ENCODE measurements at regions not wholly inside any gene's neighbourhood (a gene's known extent, or its start where the extent isn't known, plus 50 kb on each side); places are given as distances from the start of the nearest gene placed in this dataset.
"Not testable (repeated sequence)": the region's sequence is repeated elsewhere in the genome, so short reads cannot be mapped to it uniquely, and the experiment has no call there.

GRCh38 chrX:90575155-90575554 is 653.4 kb downstream of the TGIF2LX start:
- not testable (repeated sequence) for DNase-seq

DNA sequence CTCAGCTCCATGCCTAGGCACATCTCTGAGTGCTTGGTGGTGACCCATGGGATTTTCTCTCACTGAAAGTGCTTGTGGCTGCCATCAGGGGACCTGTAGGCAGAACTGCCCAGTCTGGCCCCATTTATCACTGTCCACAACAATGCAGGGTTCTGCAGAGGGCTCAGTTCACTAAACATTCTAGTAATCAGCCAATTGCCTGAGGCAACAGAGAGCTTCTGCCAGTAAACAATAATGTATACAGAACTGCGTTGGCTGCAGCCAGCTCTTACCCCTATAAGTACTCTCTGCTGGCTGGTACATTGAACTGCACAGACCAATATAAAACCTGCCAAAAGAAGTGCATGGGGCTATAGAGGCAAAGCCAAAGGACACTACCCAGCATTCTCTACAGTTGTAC is 680.2 kb downstream of the TGIF2LX start:
- DNase-seq, result not testable (repeated sequence)

GRCh38 chrX:90605736-90606135 is 684.0 kb downstream of the TGIF2LX start:
- not testable (repeated sequence) for DNase-seq

DNA sequence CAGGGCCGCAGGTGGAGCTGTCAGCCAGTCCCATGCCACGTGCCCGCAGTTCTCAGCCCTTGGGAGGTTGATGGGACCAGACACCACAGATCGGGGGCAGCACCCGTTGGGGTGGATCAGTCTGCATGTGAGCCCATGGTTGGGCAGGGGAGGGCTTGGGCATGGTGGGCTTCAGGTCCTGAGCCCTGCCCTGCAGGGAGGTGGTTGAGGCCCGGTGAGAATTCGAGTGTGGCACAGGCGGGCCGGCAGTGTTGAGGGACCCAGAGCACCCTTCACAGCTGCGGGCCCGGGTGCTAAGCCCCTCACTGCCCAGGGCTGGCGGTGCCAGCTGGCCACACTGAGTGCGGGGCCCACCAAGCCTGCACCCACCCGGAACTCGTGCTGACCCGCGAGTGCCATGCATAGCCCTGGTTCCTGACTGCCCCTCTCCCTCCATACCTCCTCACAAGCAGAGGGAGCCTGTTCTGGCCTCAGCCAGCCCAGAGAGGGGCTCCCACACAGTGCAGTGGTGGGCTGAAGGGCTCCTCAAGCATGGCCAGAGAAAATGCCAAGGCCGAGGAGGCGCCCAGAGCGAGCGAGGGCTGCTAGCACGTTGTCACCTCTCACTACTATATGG is 696.1 kb downstream of the TGIF2LX start:
- DNase-seq, result no peak

DNA sequence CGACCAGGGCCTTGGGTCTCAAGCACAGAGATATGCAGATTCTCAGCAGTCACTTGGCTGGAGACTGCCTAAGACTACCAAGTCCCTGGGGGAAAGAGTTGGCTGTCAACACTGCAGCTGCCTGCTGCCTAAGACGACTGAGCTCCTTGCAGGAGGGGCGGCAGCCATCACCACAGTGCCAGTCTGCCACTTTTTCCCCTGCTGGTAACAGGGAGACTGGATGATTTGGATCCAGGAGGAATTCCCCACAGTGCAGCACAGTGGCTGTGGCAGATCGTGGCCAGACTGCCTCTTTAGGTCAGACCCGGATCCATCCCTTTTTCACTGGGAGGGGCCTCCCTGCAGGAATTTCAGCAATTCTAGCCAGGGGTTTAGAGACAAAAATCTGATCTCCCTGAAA is 743.5 kb downstream of the TGIF2LX start:
- peak; percentile 42 for DNase-seq

- DNase-seq, result not testable (repeated sequence)
These were observed 721.1 kb upstream of the PABPC5 start for GRCh38 chrX:90713552-90713951.

GRCh38 chrX:90737555-90737954 is 697.1 kb upstream of the PABPC5 start:
- DNase-seq, result not testable (repeated sequence)

- DNase-seq, result not testable (repeated sequence)
These were observed 677.0 kb upstream of the PABPC5 start for GRCh38 chrX:90757619-90758018.

DNA sequence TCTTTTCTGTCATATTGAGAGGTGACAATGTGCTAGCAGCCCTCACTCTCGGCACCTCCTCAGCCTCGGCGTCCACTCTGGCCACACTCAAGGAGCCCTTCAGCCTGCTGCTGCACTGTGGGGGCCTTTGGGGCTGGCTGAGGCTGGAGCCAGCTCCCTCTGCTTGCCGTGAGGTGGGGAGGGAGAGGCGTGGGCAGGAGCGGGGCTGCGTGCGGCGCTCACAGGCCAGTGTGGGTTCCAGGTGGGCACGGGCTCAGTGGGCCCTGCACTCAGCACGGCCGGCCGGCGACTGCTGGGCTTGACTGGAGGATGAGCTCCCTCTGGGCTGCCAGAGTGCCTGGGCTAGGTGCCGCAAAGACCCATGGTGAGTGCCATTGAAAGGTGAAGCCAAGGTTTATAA is 669.2 kb upstream of the PABPC5 start:
- DNase-seq, result not testable (repeated sequence)

DNA sequence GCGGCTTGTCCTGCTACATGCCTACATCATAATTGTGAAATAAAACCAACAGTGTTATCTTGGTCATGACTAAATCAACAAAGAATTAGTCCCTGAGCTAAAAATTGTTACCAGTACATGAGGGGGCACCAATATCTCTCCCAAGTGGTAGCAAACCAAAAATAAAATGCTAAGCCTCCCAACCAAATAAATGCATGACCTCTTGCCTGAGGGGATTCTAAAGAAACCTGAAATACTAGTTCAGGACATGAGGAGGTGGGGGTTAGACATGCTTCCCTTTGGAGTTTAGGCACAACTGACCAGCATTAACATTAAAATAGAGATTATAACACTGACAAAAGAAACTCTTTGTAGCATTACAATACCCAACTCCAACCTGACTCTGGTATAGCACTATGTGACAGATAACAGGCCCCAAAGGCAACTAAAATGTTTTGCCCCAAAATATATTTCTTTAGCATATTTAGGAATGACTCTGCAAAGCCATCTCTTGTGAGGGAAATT is 654.3 kb upstream of the PABPC5 start:
- not testable (repeated sequence) for DNase-seq
